Right hindlimb (tissue), 1 donor: ENCODE measurements at regions not wholly inside any gene's neighbourhood (a gene's known extent, or its start where the extent isn't known, plus 50 kb on each side); places are given as distances from the start of the nearest gene placed in this dataset.
A peak's percentile ranks its signal among the peaks of the same experiment; 100 is the strongest.
"Not testable (repeated sequence)": the region's sequence is repeated elsewhere in the genome, so short reads cannot be mapped to it uniquely, and the experiment has no call there.

Experiments
- DNase-seq: peaks from one replicate; pipeline ENCODE4 v3.0.0-alpha.2; 2018

DNA sequence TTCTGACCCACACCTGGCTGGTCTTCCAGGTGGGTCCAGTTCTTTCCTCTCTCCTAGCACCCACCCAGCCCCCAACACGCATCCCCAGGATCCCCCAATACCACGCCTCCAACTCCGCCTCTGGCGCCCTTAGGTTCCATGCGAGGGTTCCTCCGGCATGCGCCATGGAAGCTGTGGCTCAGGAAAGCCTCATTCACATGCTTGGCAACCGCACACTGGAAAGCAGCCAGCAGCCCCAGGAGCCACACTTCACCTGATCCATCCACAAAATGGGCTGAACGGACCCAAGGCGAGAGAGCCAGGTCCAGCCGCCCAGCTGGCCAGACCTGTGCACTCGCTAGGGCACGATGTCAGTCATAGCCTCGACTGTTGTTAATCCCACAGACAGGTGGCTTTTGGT, 161.2 kb downstream of the PSMG1 start:
- no peak for DNase-seq

DNA sequence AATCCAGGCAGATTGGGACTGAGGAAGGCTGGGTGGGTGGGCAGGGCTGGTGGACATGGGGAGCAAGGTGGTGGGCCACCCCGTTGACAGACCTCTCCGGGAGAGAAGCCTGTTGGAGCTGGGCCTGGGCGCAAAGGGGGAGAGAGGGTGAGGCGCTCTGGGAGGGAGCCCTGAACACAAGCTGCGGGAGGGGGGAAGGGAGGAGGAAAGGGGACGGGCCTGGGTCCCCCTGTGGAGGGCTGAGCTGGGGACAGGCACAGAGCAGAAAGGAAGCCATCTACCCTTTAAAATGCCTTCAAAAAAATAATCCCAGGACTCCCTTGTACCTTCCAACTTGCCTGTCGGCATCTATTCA, 161.8 kb downstream of the PSMG1 start:
- no peak for DNase-seq

DNA sequence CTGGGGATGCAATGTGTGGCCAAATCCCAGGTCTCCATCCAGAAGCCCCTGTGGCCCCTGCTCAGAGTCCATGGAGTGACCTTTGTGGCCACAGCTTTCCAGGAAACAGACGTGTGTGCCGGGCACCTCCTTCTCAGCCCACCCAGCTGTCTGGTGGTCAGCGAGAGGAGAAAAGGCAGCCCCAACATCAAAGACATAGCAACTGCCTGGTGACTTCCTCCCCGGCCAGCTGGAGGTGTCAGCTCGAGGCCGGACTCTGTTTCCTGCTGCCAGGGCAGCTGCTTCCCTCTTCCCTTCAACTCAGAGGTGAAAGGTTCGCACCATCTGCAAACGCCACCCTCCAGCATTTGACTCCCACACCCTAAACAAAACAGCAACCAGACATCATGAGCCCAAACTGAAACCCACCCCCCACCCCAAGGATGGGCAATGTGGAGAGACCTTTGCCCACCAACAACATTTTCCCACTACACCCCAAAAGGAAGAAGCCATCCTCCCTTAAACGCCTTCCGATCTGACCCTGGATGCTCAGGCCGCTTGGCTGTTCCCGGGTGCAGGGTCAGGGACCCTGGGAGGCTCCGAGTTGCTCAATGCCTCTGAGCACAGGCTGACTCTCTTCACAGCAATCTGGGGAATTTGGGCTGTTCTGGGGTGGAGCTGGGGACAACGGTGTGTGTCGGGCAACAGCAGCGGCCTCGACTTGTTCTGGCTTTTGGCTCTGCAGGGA, 162.3 kb downstream of the PSMG1 start:
- peak; percentile 53 for DNase-seq

DNA sequence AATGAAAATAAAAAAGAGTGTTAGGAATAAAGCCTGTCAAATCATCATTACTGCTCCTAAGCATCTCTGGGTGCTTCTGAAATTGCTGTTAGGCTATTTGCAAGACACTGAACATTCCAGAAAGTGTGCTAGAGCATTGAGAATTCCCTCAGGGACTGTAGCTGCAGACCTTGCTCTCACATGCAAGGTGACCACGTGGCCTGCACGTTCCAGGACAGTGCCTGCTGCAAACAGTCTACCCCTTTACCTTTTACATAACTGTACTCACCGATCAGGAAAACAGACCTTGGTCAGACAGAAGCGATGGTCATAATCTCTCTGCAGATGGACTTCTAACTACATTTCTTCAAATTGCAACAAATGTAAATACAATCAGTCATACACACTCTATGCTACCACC, 164.5 kb downstream of the PSMG1 start:
- no peak for DNase-seq

DNA sequence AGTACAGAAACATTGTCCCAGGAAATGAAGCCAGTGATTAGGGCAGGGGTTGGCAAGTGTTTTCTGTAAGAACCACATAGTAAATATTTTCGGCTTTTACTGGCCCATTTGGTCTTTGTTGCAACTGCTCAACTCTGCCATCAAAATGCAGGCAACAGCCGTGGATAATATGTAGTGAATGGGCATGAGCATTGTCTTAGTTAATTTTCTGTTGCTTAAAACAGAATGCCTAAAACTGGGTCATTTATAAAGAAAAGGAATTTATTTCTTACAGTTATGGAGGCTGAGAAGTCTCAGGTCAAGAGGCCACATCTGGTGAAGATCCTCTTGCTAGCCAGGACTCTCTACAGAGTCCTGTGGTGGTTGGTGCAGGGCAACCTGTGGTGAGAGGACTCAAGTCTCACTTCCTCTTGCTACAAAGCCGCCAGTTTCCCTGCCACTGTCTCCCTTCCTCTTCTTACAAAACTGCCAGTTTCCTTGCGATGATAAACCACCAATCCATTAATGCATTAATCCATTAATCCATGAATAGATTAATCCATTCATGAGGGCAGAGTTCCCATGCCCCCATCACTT, 166.4 kb downstream of the PSMG1 start:
- no peak for DNase-seq

DNA sequence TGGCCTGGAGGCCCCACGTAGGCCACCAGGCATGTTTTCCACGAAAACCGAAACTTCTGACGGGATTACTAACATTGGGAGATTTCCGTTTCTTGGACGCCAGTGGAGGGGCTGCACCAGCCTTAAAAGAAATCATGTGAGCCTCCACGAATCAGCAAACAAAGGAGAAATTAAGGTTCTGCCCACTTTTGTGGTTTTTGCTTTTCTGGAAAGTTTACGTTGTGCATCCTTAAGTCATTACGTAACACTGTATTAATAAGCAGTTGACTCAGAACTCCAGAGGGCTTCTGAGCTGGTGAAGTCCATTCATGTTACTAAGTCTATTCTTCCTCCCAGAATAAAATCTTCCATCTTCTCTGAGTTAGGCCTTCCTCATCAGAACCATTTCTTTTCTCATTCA, 168.5 kb downstream of the PSMG1 start:
- DNase-seq, result no peak

DNA sequence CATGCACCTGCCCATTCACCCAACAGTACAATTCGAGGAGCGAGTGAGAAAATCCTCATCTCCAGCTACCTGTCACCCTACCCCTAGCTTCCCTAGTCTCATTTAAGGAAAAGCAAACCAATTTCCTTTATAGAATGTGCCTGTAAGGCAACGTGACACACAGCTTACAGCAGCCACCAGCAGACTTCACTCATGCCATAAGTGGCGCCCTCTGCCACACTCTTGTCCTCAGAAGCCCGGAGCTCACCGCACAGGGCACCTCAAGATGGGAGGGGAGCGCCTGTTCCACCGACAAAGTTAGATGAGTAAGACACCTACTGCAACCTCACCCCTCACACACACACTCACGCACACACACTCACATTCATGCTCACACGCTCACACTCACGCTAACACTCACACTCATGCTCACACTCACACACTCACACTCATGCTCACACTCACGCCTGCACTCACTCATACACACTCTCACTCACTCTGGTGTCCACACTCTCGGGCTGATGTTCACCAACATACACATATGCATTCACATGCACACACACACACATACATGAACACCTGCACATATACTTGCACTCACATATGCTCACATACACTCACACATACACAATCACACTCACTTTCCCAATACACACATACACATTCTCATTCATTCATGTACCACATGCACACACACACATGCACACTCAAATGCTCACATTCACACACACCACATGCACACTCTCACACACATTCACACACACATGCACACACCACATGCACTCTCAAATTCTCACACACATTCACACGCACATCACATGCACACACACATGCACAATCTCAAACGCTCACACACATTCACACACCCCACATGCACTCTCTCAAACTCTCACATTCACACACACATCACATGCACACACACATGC, 170.7 kb downstream of the PSMG1 start:
- DNase-seq, result no peak

DNA sequence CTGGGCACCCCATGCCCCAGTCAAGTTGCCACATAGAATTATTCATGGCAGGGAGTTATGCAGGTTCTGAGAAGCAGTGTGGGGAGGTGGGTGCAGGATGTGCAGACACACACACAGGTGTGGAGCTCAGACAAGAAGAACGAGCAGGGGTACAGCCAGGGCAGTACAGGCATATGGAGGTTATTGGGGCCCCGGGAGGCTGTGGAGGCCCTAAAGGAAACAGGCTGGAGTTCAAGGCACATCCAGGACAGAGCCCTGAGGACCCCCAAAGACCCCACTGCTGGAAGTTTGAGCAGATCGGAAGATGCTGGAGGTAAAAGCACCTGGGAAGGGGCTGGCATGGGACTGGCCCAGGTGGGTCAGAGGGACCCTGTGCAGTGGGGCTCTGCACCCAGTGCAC, 171.3 kb downstream of the PSMG1 start:
- DNase-seq, result no peak

DNA sequence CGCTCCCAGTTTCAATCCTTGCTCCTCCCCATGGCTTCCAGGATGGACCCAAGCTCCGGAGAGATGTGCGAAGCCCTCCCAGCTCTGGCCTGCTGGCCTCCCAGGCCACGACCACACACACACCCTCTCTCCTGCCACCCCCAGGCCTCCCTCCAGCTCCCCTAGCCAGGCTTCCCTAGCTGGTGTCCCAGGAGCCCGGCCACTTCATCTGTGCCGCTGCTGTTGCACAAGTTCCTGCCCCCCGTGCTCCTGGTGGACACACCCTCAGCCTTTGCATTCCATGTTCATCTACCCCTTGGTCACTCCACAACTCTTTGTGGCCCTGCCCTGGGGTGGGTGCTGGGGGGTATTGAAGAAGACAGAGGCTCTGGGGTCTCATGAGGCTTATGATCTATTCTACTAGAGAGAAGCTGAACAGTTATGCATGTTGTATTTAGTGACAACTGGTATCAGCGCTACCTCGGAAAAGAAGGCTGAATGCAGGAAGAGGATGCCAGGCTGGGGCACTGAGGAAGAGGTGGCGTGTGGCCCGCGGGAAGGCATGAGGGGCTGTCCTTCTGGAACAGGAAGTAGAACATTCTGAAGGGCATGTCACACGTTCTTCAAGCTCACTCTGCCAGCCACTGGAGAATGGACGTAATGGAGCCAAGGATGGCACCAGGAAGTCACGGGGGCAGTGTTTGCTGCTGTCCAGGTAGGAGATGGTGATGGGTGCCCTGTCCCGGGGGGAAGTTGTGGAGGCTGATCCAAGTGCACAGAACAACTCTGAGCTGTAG, 172.4 kb downstream of the PSMG1 start:
- no peak for DNase-seq

DNA sequence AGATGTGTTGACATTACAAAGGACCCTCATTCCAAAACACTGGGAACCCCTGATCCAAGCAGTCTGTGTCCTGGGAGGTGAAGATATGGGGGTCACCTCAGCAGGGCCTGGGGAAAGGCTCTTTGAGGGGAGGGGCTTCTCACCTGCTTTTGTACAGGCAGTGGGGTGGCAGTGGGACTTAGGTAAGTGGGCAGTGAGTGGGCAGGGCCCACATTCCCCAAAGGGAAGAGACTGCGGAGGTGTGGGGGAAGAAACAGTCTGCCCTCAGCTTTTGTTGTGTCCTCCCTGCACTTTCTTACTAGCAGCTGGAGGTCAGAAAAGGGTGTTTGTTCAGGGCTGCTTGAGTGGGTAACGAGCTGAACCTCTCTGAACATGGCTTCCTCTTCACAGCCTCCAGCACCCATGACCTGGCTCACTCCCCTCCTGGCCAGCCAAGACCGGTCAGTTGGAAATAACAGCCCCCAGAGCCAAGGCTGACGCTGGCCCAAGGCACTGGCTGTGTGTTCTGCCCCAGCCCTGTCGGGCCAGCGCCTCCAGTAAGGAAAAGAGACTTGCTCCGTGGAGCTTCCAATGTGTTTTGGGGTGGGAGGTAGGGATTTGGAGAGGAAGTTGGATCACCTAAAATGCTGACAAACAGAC, 173.5 kb downstream of the PSMG1 start:
- DNase-seq, result no peak

DNA sequence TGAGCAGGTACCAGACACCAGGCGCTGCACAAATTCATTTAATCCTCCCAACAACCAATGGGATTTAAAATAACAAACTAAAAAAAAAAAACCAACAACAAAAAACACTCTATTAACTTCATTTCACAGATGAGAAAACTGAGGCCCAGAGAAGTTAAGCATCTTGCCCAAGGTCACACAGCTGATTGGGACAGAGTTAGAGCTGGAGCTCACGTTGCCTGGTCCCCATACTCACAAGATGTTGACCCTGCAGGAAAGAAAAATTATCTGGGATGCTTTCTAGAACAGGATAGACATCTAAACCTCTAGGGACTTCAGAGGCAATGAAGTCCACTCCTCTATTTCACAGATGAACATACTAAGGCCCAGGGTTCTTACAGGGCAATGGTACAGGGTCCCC, 175.3 kb downstream of the PSMG1 start:
- DNase-seq, result no peak

DNA sequence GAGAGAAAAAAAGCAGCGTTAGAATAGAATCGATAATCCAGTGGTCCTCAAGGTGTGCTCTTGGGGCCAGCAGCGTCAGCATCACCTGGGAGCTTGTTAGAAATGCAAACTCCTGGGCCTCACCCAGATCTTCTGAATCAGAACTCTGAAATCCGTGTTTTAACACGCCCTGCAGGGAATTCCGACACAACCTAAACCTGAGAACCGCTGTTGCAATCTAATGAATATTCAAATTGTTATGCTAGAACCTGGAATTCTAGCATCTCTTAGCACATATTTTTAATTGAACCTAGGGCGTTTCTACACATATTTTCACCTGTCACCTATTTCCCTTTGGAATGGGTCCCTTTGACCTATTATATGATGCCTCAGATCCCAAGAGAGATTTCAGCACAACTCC, 175.7 kb downstream of the PSMG1 start:
- DNase-seq, result no peak

DNA sequence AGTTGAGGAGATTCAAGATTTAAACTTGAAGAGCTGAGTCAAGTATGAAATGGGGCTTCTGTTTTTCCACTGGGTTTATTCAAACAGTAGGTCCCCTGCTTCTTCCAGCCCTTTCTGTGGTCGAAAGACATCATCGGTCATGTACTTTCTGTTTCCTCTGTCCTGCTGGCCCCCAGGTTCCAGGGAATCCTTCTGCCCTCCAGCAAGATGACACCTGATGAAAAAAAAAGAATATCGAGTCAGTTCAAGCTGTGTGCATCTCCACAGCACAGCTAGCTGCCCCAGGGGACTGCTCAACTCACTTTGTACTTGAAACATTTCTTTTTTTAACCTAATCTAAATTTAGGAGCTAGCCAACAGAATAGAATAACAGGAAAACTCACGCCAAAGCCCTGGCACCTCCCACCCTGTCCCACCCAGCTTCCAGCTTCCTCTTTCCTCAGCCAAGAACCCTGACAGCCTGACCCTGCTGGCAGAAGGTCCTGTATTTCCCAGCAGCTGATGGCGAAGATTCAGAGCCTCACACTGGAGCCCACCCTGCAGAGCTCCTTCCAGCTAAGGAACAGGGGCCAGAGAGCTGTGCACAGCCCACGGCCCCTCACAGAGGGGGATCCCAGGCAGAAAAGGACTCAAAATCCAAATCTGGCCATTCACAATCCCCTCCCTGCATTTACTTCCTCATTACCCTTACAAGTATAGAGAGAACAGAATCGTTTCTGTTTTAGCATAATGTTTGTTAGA, 176.5 kb downstream of the PSMG1 start:
- DNase-seq, result peak; percentile 75

DNA sequence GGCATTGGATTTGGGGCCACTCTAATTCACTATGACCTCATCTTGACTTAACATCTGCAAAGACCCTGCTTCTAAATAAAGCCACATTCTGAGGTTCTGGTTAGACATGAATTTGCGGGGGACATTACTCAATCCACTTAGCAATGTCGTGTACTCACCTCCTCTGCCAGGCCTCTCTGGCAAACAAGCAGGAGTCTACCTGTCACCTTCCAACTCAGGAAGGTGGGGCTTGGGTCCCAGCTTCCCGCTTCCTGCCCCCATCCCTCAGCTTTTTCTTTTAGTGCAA, 177.8 kb downstream of the PSMG1 start:
- no peak for DNase-seq

DNA sequence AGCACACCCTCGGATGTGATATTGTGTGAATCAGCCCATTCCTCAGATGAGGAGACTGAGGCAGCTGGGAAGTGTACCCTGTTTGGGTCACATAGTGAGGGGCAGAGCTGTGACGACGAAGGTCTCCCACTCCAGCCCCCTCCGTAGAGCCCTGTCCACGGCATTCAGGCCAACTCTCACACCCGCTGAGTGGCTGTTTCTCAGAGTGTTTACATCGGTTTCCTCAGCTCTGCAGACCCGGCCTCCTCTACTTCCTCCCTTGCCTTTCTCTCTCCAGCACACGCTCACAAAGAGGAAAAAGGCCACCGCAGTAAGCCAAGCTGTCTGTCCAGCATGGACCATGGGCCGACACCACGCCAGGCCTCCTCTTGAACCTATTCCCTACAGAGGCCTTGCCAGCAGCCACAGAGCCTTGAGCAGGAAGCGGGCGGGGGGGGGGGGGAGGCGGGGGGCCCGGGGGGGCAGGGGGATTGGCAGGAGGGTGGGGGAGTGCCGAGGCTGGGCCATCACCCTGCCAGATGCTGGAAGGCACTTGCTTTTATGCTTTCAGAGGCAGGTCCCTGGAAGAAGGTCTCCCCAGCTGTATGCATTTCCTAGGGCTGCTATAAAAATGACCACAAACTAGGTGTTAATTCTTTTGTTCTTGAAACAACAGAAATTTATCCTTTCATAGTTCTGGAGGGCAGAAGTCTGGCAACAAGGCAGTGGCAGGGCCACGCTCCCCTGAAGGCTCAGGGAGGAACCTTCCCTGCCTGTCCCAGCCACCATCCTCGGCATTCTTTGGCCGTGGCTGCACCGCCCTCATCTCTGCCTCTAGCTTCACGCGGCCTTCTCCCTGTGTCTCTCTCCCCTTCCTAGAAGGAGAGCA, 178.4 kb downstream of the PSMG1 start:
- DNase-seq, result peak; percentile 82

DNA sequence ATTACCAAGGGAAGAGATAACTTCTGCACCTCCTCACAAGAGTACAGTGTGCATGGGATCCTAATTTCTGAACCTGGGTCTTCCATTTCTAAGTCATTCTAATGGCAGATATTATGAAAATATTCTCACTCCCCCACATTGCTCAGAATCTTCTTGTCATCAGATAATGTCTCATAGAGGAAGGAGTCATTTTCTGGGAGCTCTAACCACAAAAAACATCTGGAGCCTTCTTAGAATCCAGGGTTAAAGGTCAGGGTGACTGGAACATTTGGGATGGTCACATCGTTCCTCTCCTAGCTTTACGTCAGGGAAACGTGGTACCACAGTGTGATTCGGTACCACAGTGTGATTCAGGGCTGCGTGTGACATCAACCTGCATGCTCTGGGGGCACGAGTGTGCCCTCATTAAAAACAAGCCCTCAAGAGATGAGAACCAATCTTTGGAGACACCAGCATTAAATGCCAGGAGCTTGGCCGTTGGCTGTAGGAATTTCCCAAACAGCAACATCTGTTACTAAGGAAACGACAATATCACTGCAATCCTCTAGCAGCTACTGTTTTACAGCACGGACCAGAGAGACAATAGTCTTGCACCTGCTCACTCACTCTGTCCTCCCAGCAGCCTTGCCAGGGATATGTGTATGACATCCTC, 179.1 kb downstream of the PSMG1 start:
- DNase-seq, result no peak

DNA sequence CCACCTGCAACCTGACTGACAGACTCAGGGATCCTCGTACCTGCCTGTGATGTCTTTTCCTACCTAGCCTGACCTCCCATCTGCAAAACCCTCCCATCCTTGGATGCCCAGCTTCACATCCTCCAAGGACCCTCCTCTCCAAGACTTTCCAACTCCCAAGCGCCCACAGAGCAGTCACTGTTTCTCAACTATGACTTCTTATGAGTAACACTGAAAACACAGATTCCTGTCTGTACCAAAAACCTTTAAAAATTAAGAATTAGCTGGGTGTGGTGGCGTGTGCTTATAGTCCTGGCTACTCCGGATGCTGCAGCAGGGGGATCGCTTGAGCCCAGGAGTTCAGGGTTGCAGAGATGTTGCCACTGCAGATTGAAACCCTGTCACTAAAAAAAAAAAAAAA, 181.9 kb downstream of the PSMG1 start:
- DNase-seq, result no peak

DNA sequence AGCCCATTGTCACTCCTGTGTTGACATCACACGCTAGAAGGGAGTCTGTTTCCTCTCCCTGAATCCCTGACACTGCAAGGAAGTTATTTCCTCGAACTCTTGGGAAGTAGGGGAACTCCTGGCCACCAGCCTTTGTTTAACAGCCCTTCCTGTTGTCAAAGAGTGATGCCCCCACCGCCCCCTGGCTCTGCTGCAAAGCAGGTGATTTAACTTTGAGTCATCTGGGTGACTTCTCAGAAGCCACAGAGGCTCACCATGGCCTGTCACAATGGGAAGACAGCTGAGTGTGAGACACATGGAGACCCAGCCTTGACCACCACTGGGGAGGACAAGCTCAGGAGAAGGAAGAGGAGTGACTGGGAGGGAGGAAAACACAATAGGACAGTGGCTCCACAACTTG, 182.8 kb downstream of the PSMG1 start:
- no peak for DNase-seq

DNA sequence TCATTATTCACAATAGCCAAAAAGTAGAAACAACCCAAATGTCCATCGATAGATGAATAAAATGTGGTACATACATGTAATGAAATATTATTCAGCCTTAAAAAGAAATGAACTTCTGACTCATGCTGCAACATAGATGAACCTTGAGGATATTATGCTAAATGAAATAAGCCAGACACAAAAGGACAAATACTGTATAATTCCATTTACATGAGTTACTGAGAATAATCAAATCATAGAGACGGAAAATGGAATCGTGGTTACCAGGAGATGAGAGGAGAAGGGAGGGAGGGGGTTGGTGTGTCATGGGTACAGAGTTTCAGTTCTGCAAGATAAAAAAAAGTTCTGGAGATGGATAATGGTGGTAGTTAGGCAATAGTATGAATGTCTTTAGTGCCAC, 184.1 kb downstream of the PSMG1 start:
- no peak for DNase-seq

DNA sequence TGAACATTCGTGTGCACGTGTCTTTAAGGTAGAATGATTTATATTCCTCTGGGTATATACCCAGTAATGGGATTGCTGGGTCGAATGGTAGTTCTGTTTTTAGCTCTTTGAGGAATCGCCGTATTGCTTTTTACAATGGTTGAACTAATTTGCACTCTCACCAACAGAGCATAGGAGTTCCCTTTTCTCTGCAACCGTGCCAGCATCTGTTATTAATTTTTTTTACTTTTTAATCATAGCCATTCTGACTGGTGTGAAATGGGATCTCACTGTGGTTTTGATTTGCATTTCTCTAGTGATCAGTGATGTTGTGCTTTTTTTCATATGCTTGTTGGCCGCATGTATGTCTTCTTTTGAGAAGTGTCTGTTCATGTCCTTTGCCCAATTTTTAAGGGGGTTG, 185.0 kb downstream of the PSMG1 start:
- DNase-seq, result not testable (repeated sequence)

DNA sequence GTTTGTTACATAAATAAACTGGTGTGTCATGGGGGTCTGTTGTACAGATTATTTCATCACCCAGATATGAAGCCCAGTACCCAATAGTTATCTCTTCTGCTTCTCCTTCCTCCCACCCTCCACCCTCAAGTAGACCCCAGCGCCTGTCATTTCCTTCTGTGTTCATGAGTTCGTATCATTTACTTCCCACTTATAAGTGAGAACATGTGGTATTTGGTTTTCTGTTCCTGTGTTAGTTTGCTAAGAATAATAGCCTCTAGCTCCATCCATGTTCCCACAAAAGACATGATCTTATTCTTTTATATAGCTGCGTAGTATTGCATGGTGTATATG, 185.4 kb downstream of the PSMG1 start:
- not testable (repeated sequence) for DNase-seq
